ENCODE measurements at regions not wholly inside any gene's neighbourhood (a gene's known extent, or its start where the extent isn't known, plus 50 kb on each side); places are given as distances from the start of the nearest gene placed in this dataset.

DNA sequence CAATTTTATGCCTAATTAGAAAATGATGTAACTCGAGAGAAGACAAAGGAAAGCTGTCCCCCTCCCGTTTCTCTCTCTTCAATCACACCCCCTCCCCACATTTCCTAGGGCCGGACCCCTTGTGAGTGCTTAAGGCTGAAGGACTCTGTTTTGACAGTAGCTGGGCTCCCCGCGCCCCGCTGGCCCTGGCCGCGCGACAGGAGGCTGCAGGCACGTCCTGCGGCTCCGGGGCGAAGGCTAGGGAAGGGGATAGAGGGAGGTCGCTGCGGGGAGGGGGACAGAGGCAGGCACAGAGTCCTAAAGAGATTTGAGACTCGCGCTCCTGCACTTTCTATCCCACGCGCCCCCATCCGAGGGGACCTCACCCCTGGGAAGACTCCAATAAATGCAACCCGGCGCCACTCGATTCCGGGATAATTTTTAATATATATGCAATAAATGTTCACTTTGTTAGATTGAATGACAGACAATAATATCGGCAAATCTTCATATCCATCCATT, 56.2 kb upstream of the TMEM33 start:
- Histone ChIP-seq H3K27me3 (ENCODE audit: control insufficient read depth, insufficient read depth, low read length) (peaks cover 60% of the 10 kb centered on the region), H3K4me3 (ENCODE audit: low read length) (no peak overlapping the region), H3K27ac (ENCODE audit: low read length) (no peak overlapping the region), H3K9me3 (ENCODE audit: control insufficient read depth, insufficient read depth, low read length) (no peaks in the 10 kb centered on the region), H3K4me1 (ENCODE audit: control insufficient read depth, insufficient read depth, low read length) (peaks cover 19% of the 10 kb centered on the region), H3K36me3 (ENCODE audit: control insufficient read depth, insufficient read depth, low read length) (no peaks in the 10 kb centered on the region)
- ATAC-seq (no peak), DNase-seq (no peak)
- no peak overlapping the region for H3K27ac Mint-ChIP-seq
- TF ChIP-seq, protein P1, sequence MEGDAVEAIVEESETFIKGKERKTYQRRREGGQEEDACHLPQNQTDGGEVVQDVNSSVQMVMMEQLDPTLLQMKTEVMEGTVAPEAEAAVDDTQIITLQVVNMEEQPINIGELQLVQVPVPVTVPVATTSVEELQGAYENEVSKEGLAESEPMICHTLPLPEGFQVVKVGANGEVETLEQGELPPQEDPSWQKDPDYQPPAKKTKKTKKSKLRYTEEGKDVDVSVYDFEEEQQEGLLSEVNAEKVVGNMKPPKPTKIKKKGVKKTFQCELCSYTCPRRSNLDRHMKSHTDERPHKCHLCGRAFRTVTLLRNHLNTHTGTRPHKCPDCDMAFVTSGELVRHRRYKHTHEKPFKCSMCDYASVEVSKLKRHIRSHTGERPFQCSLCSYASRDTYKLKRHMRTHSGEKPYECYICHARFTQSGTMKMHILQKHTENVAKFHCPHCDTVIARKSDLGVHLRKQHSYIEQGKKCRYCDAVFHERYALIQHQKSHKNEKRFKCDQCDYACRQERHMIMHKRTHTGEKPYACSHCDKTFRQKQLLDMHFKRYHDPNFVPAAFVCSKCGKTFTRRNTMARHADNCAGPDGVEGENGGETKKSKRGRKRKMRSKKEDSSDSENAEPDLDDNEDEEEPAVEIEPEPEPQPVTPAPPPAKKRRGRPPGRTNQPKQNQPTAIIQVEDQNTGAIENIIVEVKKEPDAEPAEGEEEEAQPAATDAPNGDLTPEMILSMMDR (IDR thresholded peaks at IDR 0.05) = no peak
- intact Hi-C loops (cut with micrococcal nuclease) = no loop called here
- no peaks in the 10 kb centered on the region for H3K9me3 Mint-ChIP-seq
- peaks cover 73 to 76% of the 10 kb centered on the region in 2 donors for H3K27me3 Mint-ChIP-seq (ENCODE audit: low read depth in 2 of 2)
- H3K4me3 Mint-ChIP-seq = no peak overlapping the region
- WGBS (ENCODE audit: insufficient coverage) = 9% methylated on average over 19 of the region's 25 CpGs
- no peaks in the 10 kb centered on the region for H3K36me3 Mint-ChIP-seq
- peaks cover 10 to 19% of the 10 kb centered on the region in 2 donors for H3K4me1 Mint-ChIP-seq

DNA sequence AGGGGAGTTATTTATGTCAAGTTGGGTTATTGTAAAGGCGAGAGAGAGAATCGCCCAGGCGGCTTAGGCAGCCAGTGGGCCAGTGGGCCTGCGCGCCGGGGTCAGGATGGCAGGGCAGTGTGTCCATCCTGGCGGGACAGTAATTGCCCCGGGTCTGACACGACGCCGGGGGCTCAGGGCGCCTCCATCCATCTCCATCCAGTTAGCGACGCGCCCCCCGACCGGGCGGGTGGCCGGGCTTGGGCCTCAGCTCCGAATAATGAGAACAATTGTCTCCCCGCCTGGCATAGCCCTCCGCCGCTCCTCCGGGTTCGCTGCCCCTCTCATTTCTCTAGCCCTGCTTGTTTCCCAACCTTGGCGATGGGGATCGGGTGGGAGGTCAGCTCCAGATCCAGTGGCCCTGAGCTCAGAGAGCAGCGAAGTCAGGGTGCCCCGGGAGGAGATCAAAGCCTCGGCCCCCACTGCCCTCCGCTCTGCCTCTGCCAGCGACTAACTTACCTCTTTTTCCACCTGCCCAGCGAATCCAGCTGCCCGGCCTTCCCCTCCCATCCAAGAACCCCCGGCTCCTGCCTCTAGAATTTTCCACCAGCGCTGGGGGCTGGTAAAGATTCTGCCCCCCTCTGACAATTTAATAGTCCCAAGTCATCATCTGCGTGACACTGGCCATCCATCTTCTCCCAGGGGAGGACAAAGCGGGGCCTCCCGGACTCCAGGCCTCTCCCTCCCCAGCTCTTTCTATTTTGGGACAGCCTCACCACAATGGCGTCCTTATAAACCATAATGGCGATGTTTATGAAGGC, 56.9 kb upstream of the TMEM33 start:
- Histone ChIP-seq H3K27ac (ENCODE audit: low read length) (no peak overlapping the region), H3K4me3 (ENCODE audit: low read length) (no peak overlapping the region), H3K4me1 (ENCODE audit: control insufficient read depth, insufficient read depth, low read length) (peaks cover 19% of the 10 kb centered on the region), H3K36me3 (ENCODE audit: control insufficient read depth, insufficient read depth, low read length) (no peaks in the 10 kb centered on the region), H3K9me3 (ENCODE audit: control insufficient read depth, insufficient read depth, low read length) (no peaks in the 10 kb centered on the region), H3K27me3 (ENCODE audit: control insufficient read depth, insufficient read depth, low read length) (peaks cover 63% of the 10 kb centered on the region)
- TF ChIP-seq, protein P1 (IDR thresholded peaks at IDR 0.05) = no peak
- 12% methylated on average over 39 of the region's 41 CpGs for WGBS (ENCODE audit: insufficient coverage)
- H3K27me3 Mint-ChIP-seq (ENCODE audit: low read depth in 2 of 2) = peaks cover 77% of the 10 kb centered on the region in 2 donors
- no peaks in the 10 kb centered on the region for H3K9me3 Mint-ChIP-seq
- no peak for ATAC-seq
- no peak for DNase-seq
- no peak overlapping the region for H3K27ac Mint-ChIP-seq
- H3K36me3 Mint-ChIP-seq = no peaks in the 10 kb centered on the region
- peaks cover 10 to 19% of the 10 kb centered on the region in 2 donors for H3K4me1 Mint-ChIP-seq
- H3K4me3 Mint-ChIP-seq = no peak overlapping the region
- intact Hi-C loops (cut with micrococcal nuclease) = no loop called here

DNA sequence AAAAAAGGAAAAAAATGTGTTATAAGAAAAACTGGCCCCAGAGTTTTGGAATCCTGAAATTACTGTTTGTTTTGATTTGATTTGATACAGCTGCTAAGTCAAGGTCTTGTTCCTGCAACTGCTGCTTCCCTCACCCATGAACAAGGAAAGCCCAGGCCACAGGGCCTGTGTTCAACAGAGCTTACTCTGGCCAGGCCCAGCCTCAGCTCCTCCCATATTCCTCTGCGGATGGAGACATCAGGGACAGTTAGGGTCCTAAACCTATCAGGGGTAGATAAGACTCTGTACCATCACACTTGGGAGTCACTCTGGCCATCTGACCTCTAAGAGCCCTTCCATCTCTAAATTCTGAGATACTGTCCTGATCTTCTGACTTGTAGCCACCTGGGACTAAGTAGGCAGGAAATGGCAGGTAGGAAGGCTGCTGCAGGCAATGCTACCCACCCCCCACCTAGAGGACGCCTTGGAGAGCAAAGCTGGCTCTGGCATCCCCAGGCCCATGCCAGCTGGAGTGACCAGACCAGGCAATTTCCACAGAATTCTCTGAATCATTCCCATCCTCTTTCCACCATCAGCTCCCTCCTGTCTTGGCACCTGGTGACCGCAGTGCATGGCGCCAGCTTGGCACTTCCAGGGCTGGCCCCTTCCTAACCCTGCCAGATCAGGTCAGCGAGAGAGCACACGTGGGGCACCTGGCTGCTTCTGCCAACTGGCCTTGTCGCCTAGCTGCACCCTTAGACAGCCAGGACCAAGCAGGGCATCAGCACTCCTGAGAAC, 58.0 kb upstream of the TMEM33 start:
- TF ChIP-seq, protein P1 (IDR thresholded peaks at IDR 0.05) = no peak
- WGBS (ENCODE audit: insufficient coverage) = 67% methylated on average over 7 of the region's 7 CpGs
- intact Hi-C loops (cut with micrococcal nuclease) = no loop called here
- H3K27ac Mint-ChIP-seq = no peak overlapping the region
- Histone ChIP-seq H3K27me3 (ENCODE audit: control insufficient read depth, insufficient read depth, low read length) (peaks cover 70% of the 10 kb centered on the region), H3K4me3 (ENCODE audit: low read length) (no peak overlapping the region), H3K4me1 (ENCODE audit: control insufficient read depth, insufficient read depth, low read length) (peaks cover 15% of the 10 kb centered on the region), H3K36me3 (ENCODE audit: control insufficient read depth, insufficient read depth, low read length) (no peaks in the 10 kb centered on the region), H3K9me3 (ENCODE audit: control insufficient read depth, insufficient read depth, low read length) (no peaks in the 10 kb centered on the region), H3K27ac (ENCODE audit: low read length) (no peak overlapping the region)
- ATAC-seq (no peak), DNase-seq (no peak)
- no peak overlapping the region for H3K4me3 Mint-ChIP-seq
- H3K36me3 Mint-ChIP-seq = no peaks in the 10 kb centered on the region
- H3K9me3 Mint-ChIP-seq = no peaks in the 10 kb centered on the region
- peaks cover 81 to 87% of the 10 kb centered on the region in 2 donors for H3K27me3 Mint-ChIP-seq (ENCODE audit: low read depth in 2 of 2)
- peaks cover 10 to 17% of the 10 kb centered on the region in 2 donors for H3K4me1 Mint-ChIP-seq
